ENCODE measurements at regions not wholly inside any gene's neighbourhood (a gene's known extent, or its start where the extent isn't known, plus 50 kb on each side); places are given as distances from the start of the nearest gene placed in this dataset.

DNA sequence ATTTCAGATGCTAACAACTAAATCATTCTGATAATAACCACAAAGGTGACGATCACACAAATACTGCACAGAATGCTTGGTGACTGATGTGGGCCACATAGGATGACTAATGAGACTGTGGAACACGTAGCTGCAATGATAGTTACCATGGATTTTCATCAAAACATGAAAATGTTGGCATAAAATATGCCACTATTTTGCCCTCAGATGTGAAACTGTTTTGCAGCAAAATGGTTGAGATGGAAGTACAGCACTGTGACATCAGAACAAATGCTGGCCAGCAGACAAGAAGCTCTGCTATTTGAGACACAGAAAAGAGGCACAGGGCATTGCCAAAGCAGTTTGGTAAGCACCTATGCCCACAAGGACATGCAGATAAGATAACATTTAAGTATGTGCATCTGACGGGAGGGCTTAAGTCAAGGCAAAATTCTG is 83.8 kb downstream of the NIBAN1 start:
- peaks cover 5% of the 10 kb centered on the region for H3K36me3 ChIP-seq
- no peaks in the 10 kb centered on the region for H3K9me3 ChIP-seq
- H3K4me3 ChIP-seq: peak overlapping the region; percentile 52
- peak; percentile 53 for ATAC-seq (ENCODE audit: insufficient number of reproducible peaks, low FRiP score, low read depth)
- DNase-seq (ENCODE audit: low spot score): peak; percentile 36
- H3K27ac ChIP-seq: peak overlapping the region; percentile 68 to 94
- peaks cover 51 to 85% of the 10 kb centered on the region in 2 donors for H3K4me1 ChIP-seq (ENCODE audit: control insufficient read depth in 1 of 2, low read depth in 2 of 2)
- H3K27me3 ChIP-seq (replicated peaks; ENCODE audit: insufficient read depth): no peaks in the 10 kb centered on the region
- TF ChIP-seq, protein P1, sequence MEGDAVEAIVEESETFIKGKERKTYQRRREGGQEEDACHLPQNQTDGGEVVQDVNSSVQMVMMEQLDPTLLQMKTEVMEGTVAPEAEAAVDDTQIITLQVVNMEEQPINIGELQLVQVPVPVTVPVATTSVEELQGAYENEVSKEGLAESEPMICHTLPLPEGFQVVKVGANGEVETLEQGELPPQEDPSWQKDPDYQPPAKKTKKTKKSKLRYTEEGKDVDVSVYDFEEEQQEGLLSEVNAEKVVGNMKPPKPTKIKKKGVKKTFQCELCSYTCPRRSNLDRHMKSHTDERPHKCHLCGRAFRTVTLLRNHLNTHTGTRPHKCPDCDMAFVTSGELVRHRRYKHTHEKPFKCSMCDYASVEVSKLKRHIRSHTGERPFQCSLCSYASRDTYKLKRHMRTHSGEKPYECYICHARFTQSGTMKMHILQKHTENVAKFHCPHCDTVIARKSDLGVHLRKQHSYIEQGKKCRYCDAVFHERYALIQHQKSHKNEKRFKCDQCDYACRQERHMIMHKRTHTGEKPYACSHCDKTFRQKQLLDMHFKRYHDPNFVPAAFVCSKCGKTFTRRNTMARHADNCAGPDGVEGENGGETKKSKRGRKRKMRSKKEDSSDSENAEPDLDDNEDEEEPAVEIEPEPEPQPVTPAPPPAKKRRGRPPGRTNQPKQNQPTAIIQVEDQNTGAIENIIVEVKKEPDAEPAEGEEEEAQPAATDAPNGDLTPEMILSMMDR (IDR thresholded peaks at IDR 0.05): no peak

DNA sequence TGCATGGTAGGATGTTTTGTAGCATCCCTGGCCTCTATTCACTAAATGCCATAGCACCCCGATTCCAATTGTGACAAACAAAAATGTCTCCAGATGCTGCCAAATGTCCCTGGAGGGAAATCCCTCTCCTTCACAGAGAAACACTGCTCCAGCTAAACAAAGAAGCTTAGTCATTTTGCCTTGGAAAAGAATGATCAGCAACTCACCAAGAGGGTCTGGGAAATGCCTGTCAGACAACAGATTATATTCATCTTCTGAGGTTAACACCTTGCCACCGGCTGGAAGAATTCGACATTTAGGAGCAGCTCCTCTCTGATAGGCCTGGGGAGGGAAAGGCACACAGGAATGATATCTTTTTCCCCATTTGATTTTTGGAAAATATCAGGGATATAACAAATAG is 84.4 kb downstream of the NIBAN1 start:
- H3K27ac ChIP-seq: peak overlapping the region; percentile 68 to 94
- no peak for ATAC-seq (ENCODE audit: insufficient number of reproducible peaks, low FRiP score, low read depth)
- TF ChIP-seq, protein P1 (IDR thresholded peaks at IDR 0.05): no peak
- H3K4me3 ChIP-seq: no peak overlapping the region
- DNase-seq (ENCODE audit: low spot score): no peak
- H3K4me1 ChIP-seq (ENCODE audit: control insufficient read depth in 1 of 2, low read depth in 2 of 2): peaks cover 50 to 91% of the 10 kb centered on the region in 2 donors
- no peaks in the 10 kb centered on the region for H3K27me3 ChIP-seq (replicated peaks; ENCODE audit: insufficient read depth)
- peaks cover 5% of the 10 kb centered on the region for H3K36me3 ChIP-seq
- no peaks in the 10 kb centered on the region for H3K9me3 ChIP-seq

DNA sequence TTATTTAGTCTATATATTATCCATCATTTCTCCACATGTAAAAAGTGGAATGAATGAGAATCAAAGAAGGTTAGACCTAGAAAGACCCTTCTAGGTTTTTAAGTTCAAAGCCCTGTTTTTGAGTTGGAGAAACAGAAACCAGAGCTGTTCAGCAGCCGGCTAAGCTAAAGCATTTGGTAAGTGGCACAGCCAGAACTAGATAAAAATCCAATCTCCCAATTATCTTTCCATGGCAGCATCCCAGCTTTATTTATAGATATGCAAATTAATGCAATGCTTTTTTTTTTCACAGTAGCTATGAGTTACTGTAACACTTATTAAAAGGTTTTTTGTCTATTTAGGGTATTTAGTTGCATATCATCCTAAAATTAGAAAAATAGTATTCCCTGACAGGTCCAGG is 85.1 kb downstream of the NIBAN1 start:
- Histone ChIP-seq H3K27ac (peak overlapping the region; percentile 68 to 94), H3K27me3 (replicated peaks; ENCODE audit: insufficient read depth) (no peaks in the 10 kb centered on the region), H3K4me1 (ENCODE audit: control insufficient read depth in 1 of 2, low read depth in 2 of 2) (peaks cover 47 to 97% of the 10 kb centered on the region in 2 donors), H3K4me3 (peak overlapping the region; percentile 22), H3K36me3 (peaks cover 4% of the 10 kb centered on the region), H3K9me3 (no peaks in the 10 kb centered on the region)
- ATAC-seq (ENCODE audit: insufficient number of reproducible peaks, low FRiP score, low read depth) (no peak), DNase-seq (ENCODE audit: low spot score) (no peak)
- TF ChIP-seq, protein P1 (IDR thresholded peaks at IDR 0.05): no peak

DNA sequence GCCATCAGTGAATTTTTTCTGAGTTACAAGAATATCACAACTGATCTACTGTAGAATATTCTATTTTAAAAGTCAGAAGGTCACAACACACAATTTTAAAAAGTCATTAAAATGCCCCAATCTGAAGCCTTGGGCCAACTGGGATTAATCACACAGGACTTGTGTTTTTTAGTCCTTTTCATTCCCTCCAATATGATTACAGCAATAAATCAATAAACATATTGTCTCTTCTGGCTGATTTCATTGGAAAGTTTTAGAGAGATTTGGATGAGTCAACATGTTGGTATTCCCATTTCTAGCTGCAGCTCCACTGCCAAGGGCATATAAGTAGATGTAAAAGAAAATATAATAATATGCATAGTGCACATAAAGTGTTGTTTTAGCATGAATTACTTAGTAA is 85.8 kb downstream of the NIBAN1 start:
- no peak for DNase-seq (ENCODE audit: low spot score)
- no peaks in the 10 kb centered on the region for H3K27me3 ChIP-seq (replicated peaks; ENCODE audit: insufficient read depth)
- TF ChIP-seq, protein P1 (IDR thresholded peaks at IDR 0.05): no peak
- no peaks in the 10 kb centered on the region for H3K9me3 ChIP-seq
- H3K27ac ChIP-seq: peak overlapping the region; percentile 94
- ATAC-seq (ENCODE audit: insufficient number of reproducible peaks, low FRiP score, low read depth): no peak
- H3K4me1 ChIP-seq (ENCODE audit: control insufficient read depth in 1 of 2, low read depth in 2 of 2): peaks cover 49 to 97% of the 10 kb centered on the region in 2 donors
- H3K4me3 ChIP-seq: no peak overlapping the region
- peaks cover 3% of the 10 kb centered on the region for H3K36me3 ChIP-seq

DNA sequence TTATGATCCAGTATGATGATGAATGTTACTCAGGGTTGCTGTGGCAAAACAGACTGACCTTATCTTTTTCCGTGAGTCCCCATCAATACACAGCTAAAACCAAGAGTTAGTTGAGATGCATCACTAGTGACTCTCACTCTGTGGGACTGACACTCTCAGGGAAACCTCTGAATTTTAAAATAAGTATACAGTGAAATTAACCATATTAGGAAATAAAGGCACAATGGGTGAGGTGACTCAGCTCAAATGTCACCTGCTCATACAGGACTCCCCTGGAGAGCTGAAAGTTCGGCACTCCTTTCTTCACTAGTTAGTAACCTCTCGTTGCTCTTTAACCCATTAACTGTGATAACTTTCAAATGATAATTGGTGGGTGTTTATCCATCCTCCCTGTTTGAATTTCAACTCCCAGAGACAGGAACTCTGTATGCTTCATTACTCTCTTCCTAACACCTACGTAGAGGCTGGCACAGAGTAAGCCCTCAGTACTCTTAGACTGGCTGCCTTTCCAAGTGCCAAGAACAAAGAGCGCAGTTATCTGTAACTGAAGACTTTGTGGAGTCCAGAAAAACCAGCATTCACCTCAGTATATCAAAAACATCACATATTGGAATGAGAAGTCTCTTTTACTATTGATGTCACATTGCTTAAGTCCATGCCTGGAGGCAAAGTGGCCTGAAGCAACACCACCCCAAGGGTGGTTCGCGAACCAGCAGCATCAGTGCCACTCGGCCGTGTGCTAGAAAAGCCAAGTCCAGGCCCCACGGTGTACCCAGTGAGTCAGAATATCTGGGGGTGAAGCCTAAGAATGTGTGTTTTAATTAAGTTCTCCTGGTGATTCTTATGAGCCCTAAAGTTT is 91.1 kb downstream of the NIBAN1 start:
- Histone ChIP-seq H3K36me3 (peaks cover 3% of the 10 kb centered on the region), H3K4me3 (no peak overlapping the region), H3K9me3 (no peaks in the 10 kb centered on the region), H3K27me3 (replicated peaks; ENCODE audit: insufficient read depth) (no peaks in the 10 kb centered on the region), H3K27ac (peak overlapping the region; percentile 94), H3K4me1 (ENCODE audit: control insufficient read depth in 1 of 2, low read depth in 2 of 2) (peaks cover 44 to 100% of the 10 kb centered on the region in 2 donors)
- no peak for DNase-seq (ENCODE audit: low spot score)
- ATAC-seq (ENCODE audit: insufficient number of reproducible peaks, low FRiP score, low read depth): peak; percentile 41
- TF ChIP-seq, protein P1 (IDR thresholded peaks at IDR 0.05): no peak

Measured in thoracic aorta (tissue), 2 donors.